ENCODE measurements at regions not wholly inside any gene's neighbourhood (a gene's known extent, or its start where the extent isn't known, plus 50 kb on each side); places are given as distances from the start of the nearest gene placed in this dataset.

- DNase-seq (ENCODE audit: insufficient read length, low spot score) (no peak), FAIRE-seq (no peak)
- TF ChIP-seq PAX5 (IDR thresholded peaks at IDR 0.05; ENCODE audit: insufficient read depth, low read length, severe bottlenecking) (no peak), POLR2A (IDR thresholded peaks at IDR 0.05; ENCODE audit: low read depth, low read length) (no peak), POU2F2 (IDR thresholded peaks at IDR 0.05; ENCODE audit: low read depth, low read length) (no peak), POLR2AphosphoS5 (IDR thresholded peaks at IDR 0.05; ENCODE audit: low read depth, low read length) (no peak), TAF1 (IDR thresholded peaks at IDR 0.05; ENCODE audit: low read depth, low read length) (no peak)
Observed at GRCh38 chr2:128901572-128902391, 583.1 kb upstream of the HS6ST1 start.

GRCh38 chr2:128903637-128904036 is 585.0 kb upstream of the HS6ST1 start:
- DNase-seq (ENCODE audit: insufficient read length, low spot score) (no peak), FAIRE-seq (no peak)
- no peak for TF ChIP-seq POLR2A (IDR thresholded peaks at IDR 0.05; ENCODE audit: low read depth, low read length)
- TF ChIP-seq TAF1 (IDR thresholded peaks at IDR 0.05; ENCODE audit: low read depth, low read length), result no peak
- no peak for TF ChIP-seq SPI1 (IDR thresholded peaks at IDR 0.05; ENCODE audit: low read depth, low read length)
- TF ChIP-seq POLR2AphosphoS5 (IDR thresholded peaks at IDR 0.05; ENCODE audit: low read depth, low read length), result no peak
- TF ChIP-seq PAX5 (IDR thresholded peaks at IDR 0.05; ENCODE audit: insufficient read depth, low read length, severe bottlenecking), result no peak
- TF ChIP-seq POU2F2 (IDR thresholded peaks at IDR 0.05; ENCODE audit: low read depth, low read length), result no peak

- no peak for FAIRE-seq
- DNase-seq (ENCODE audit: insufficient read length, low spot score), result no peak
- TF ChIP-seq POU2F2 (IDR thresholded peaks at IDR 0.05; ENCODE audit: low read depth, low read length) (no peak), POLR2A (IDR thresholded peaks at IDR 0.05; ENCODE audit: low read depth, low read length) (no peak), TAF1 (IDR thresholded peaks at IDR 0.05; ENCODE audit: low read depth, low read length) (no peak), POLR2AphosphoS5 (IDR thresholded peaks at IDR 0.05; ENCODE audit: low read depth, low read length) (no peak), SPI1 (IDR thresholded peaks at IDR 0.05; ENCODE audit: low read depth, low read length) (no peak), PAX5 (IDR thresholded peaks at IDR 0.05; ENCODE audit: insufficient read depth, low read length, severe bottlenecking) (no peak)
Observed at GRCh38 chr2:128911276-128911675, 592.6 kb upstream of the HS6ST1 start.

- TF ChIP-seq SPI1 (IDR thresholded peaks at IDR 0.05; ENCODE audit: low read depth, low read length) (no peak), POLR2A (IDR thresholded peaks at IDR 0.05; ENCODE audit: low read depth, low read length) (no peak), PAX5 (IDR thresholded peaks at IDR 0.05; ENCODE audit: insufficient read depth, low read length, severe bottlenecking) (no peak), TAF1 (IDR thresholded peaks at IDR 0.05; ENCODE audit: low read depth, low read length) (no peak), POU2F2 (IDR thresholded peaks at IDR 0.05; ENCODE audit: low read depth, low read length) (no peak), POLR2AphosphoS5 (IDR thresholded peaks at IDR 0.05; ENCODE audit: low read depth, low read length) (no peak)
- no peak for FAIRE-seq
- no peak for DNase-seq (ENCODE audit: insufficient read length, low spot score)
Observed at GRCh38 chr2:128914320-128914719, 595.7 kb upstream of the HS6ST1 start.

DNA sequence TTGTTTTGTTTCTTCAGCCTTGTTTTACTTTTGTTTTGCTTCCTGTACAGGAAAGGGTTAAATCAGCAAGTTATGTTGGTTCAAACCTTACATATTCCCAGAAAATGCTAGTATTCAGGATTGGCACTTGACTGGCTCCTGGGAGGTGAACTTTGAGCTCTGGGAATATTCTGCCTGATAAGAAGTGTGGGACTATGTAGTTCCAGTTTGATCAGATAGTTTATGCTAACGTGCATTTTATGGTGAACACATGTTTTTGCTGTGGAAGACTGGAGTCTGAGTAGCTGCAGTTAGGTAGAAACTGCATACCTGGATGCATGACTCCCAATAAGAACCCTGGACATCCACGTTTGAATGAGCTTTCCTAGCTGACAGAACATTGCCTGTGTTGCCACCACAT is 603.1 kb upstream of the HS6ST1 start:
- FAIRE-seq, result no peak
- TF ChIP-seq PAX5 (IDR thresholded peaks at IDR 0.05; ENCODE audit: insufficient read depth, low read length, severe bottlenecking), result no peak
- TF ChIP-seq POU2F2 (IDR thresholded peaks at IDR 0.05; ENCODE audit: low read depth, low read length), result no peak
- no peak for TF ChIP-seq SPI1 (IDR thresholded peaks at IDR 0.05; ENCODE audit: low read depth, low read length)
- TF ChIP-seq TAF1 (IDR thresholded peaks at IDR 0.05; ENCODE audit: low read depth, low read length), result no peak
- no peak for TF ChIP-seq POLR2AphosphoS5 (IDR thresholded peaks at IDR 0.05; ENCODE audit: low read depth, low read length)
- no peak for TF ChIP-seq POLR2A (IDR thresholded peaks at IDR 0.05; ENCODE audit: low read depth, low read length)
- no peak for DNase-seq (ENCODE audit: insufficient read length, low spot score)

DNA sequence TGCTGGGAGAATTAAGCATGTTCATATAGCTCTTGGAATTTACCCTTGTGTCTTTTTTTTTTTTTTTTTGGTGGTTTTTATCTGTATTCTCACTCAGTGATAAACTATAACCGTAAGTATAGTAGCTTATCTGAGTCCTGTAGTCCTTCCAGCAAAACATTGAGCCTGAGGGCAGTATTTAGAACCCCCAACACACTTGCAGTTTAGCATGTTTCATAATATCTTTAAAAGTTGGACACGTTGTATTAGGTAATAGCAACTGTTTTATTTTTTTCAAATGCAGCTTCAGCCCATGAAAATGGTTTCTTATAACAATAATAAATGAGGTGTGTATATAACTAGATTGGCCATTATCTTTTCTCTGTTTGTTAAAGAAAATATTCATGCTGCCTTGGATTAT is 603.5 kb upstream of the HS6ST1 start:
- FAIRE-seq (no peak), DNase-seq (ENCODE audit: insufficient read length, low spot score) (no peak)
- TF ChIP-seq POU2F2 (IDR thresholded peaks at IDR 0.05; ENCODE audit: low read depth, low read length) (no peak), SPI1 (IDR thresholded peaks at IDR 0.05; ENCODE audit: low read depth, low read length) (no peak), PAX5 (IDR thresholded peaks at IDR 0.05; ENCODE audit: insufficient read depth, low read length, severe bottlenecking) (no peak), POLR2A (IDR thresholded peaks at IDR 0.05; ENCODE audit: low read depth, low read length) (no peak), TAF1 (IDR thresholded peaks at IDR 0.05; ENCODE audit: low read depth, low read length) (no peak), POLR2AphosphoS5 (IDR thresholded peaks at IDR 0.05; ENCODE audit: low read depth, low read length) (no peak)

DNA sequence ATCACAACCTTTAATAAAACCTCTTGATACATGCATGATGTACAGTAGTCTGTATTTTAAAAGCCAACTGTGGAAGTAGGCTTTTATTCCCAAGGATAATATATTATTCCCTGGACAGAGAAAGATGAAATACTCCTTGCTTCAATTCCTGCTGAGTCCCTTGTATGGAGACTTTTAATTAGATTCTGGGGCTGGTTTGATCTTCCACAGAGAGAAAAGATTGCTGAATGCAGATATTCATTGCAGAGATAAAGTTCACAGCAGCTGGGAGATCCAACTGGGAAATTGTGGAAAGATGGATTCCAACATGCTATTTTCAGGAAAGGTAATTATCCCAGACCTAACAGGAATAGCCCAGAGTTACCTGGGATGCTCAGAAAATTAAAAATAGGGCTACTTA is 607.0 kb upstream of the HS6ST1 start:
- DNase-seq (ENCODE audit: insufficient read length, low spot score), result no peak
- TF ChIP-seq POLR2A (IDR thresholded peaks at IDR 0.05; ENCODE audit: low read depth, low read length) (no peak), POU2F2 (IDR thresholded peaks at IDR 0.05; ENCODE audit: low read depth, low read length) (no peak), TAF1 (IDR thresholded peaks at IDR 0.05; ENCODE audit: low read depth, low read length) (no peak), SPI1 (IDR thresholded peaks at IDR 0.05; ENCODE audit: low read depth, low read length) (no peak), PAX5 (IDR thresholded peaks at IDR 0.05; ENCODE audit: insufficient read depth, low read length, severe bottlenecking) (no peak), POLR2AphosphoS5 (IDR thresholded peaks at IDR 0.05; ENCODE audit: low read depth, low read length) (no peak)

DNA sequence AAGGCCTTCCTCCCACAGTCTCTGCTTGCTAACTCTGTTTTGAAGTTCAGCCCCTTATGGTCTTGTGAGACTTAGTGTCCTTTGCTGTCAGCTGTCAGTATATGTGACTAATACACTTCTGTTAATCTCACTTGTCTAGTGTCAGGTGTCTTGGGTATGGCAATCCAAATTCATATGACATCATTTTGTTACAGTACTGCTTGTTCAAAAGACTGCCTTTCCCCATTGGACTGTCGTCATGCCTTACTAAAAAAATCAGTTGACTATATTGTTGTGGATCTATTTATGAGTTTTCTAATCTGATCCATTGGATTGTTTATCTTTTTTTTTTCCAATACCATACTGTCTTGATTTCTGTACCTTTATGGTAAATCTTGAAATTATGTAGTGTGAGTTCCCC is 611.4 kb upstream of the HS6ST1 start:
- DNase-seq (ENCODE audit: insufficient read length, low spot score) (no peak), FAIRE-seq (no peak)
- no peak for TF ChIP-seq POLR2A (IDR thresholded peaks at IDR 0.05; ENCODE audit: low read depth, low read length)
- TF ChIP-seq POU2F2 (IDR thresholded peaks at IDR 0.05; ENCODE audit: low read depth, low read length), result no peak
- no peak for TF ChIP-seq PAX5 (IDR thresholded peaks at IDR 0.05; ENCODE audit: insufficient read depth, low read length, severe bottlenecking)
- TF ChIP-seq SPI1 (IDR thresholded peaks at IDR 0.05; ENCODE audit: low read depth, low read length), result no peak
- no peak for TF ChIP-seq TAF1 (IDR thresholded peaks at IDR 0.05; ENCODE audit: low read depth, low read length)
- no peak for TF ChIP-seq POLR2AphosphoS5 (IDR thresholded peaks at IDR 0.05; ENCODE audit: low read depth, low read length)

More for the DNA sequence above, 607.0 kb upstream of the HS6ST1 start:
- FAIRE-seq, result no peak

DNA sequence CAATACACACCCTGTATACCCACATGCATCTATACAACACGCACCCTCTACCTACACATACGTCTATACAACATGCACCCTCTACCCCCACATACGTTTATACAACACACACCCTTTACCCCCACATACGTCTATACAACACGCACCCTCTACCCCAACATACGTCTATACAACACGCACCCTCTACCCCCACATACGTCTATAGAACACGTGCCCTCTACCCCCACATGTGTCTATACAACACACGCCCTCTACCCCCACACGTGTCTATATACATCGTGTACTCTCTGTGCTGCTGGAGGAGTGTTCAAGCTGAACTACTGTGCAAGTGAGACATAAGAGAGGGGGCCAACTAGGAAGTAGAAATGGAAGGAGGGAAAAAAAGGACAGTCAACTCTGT is 621.7 kb upstream of the HS6ST1 start:
- FAIRE-seq (no peak), DNase-seq (ENCODE audit: insufficient read length, low spot score) (no peak)
- TF ChIP-seq POLR2A (IDR thresholded peaks at IDR 0.05; ENCODE audit: low read depth, low read length) (no peak), TAF1 (IDR thresholded peaks at IDR 0.05; ENCODE audit: low read depth, low read length) (no peak), SPI1 (IDR thresholded peaks at IDR 0.05; ENCODE audit: low read depth, low read length) (no peak), POU2F2 (IDR thresholded peaks at IDR 0.05; ENCODE audit: low read depth, low read length) (no peak), PAX5 (IDR thresholded peaks at IDR 0.05; ENCODE audit: insufficient read depth, low read length, severe bottlenecking) (no peak), POLR2AphosphoS5 (IDR thresholded peaks at IDR 0.05; ENCODE audit: low read depth, low read length) (no peak)
